IMR-90 (cell line): ENCODE measurements at regions not wholly inside any gene's neighbourhood (a gene's known extent, or its start where the extent isn't known, plus 50 kb on each side); places are given as distances from the start of the nearest gene placed in this dataset.

Experiments used
- ATAC-seq: fragments of 200-7000 bp; cut with Tn5 transposase; 2 replicates; pipeline ENCODE4 v1.9.1; 2020; ENCODE audit warnings: low read depth, mild to moderate bottlenecking, moderate library complexity
- BruUV-seq: library from RNA; stranded (reverse); fragments of 400-500 nt; replicated peaks from 2 replicates; lab custom pipeline; 2021; lab: Mats Ljungman, UMichigan
- CTCF ChIA-PET: fragments of 300-600 bp; formaldehyde crosslinking; extraction: SDS; loops from one replicate; lab custom pipeline; 2021; ENCODE audit warnings: antibody characterized with exemption; lab: Yijun Ruan, JAX
- POLR2A ChIA-PET: fragments of 300-600 bp; sonication (Branson Sonifier 250); formaldehyde crosslinking; loops from one replicate; lab custom pipeline; 2022; ENCODE audit warnings: antibody characterized with exemption; ENCODE audit not compliant: unreplicated experiment; lab: Charles Lee
- DNase-seq: peaks from one replicate; pipeline ENCODE4 v3.0.0; 2013
- H2AFZ ChIP-seq: replicated peaks from 2 replicates; pipeline ENCODE3; 2013; ENCODE audit warnings: low read length, mild to moderate bottlenecking; ENCODE audit not compliant: poor library complexity
- H2AK5ac ChIP-seq: 2 replicates; pipeline ENCODE4 v1.6.1; 2013; ENCODE audit warnings: low read depth, low read length, inconsistent platforms
- H2AK9ac ChIP-seq: replicated peaks from 2 replicates; pipeline ENCODE3; 2013; ENCODE audit warnings: mild to moderate bottlenecking, low read depth, low read length, moderate library complexity; ENCODE audit not compliant: poor library complexity
- H2BK120ac ChIP-seq: 2 replicates; pipeline ENCODE4 v1.6.1; 2013; ENCODE audit warnings: low read depth, low read length, inconsistent platforms
- H2BK15ac ChIP-seq: 3 replicates; pipeline ENCODE4 v1.6.1; 2013; ENCODE audit warnings: low read depth, low read length, inconsistent platforms
- H2BK20ac ChIP-seq: 2 replicates; pipeline ENCODE4 v1.6.1; 2013; ENCODE audit warnings: low read depth, mild to moderate bottlenecking, inconsistent platforms, low read length, moderate library complexity
- H2BK5ac ChIP-seq: 2 replicates; pipeline ENCODE4 v1.6.1; 2013; ENCODE audit warnings: mild to moderate bottlenecking, low read depth, low read length, inconsistent platforms; ENCODE audit not compliant: poor library complexity, severe bottlenecking
- H3K14ac ChIP-seq: replicated peaks from 2 replicates; pipeline ENCODE4 v1.6.1; 2013; ENCODE audit warnings: low read depth, low read length, inconsistent platforms
- H3K18ac ChIP-seq: 2 replicates; pipeline ENCODE4 v1.6.1; 2013; ENCODE audit warnings: low read depth, low read length, control low read depth
- H3K23ac ChIP-seq: 2 replicates; pipeline ENCODE4 v1.6.1; 2013; ENCODE audit warnings: low read depth, low read length, inconsistent platforms
- H3K27ac ChIP-seq: 2 replicates; pipeline ENCODE4 v1.5.1; 2013; ENCODE audit warnings: mild to moderate bottlenecking, control low read depth, low read length; ENCODE audit not compliant: insufficient read depth
- H3K27me3 ChIP-seq: 2 replicates; pipeline ENCODE4 v1.6.1; 2013; ENCODE audit warnings: low read length; ENCODE audit not compliant: control insufficient read depth, insufficient read depth
- H3K36me3 ChIP-seq: 2 replicates; pipeline ENCODE4 v1.6.1; 2013; ENCODE audit warnings: low read length, mixed read lengths; ENCODE audit not compliant: control insufficient read depth, insufficient read depth
- H3K4ac ChIP-seq: 2 replicates; pipeline ENCODE4 v1.6.1; 2013; ENCODE audit warnings: low read depth, low read length, inconsistent platforms
- H3K4me1 ChIP-seq: 2 replicates; pipeline ENCODE4 v1.6.1; 2013; ENCODE audit warnings: low read length, mixed read lengths; ENCODE audit not compliant: control insufficient read depth, insufficient read depth
- H3K4me2 ChIP-seq: 2 replicates; pipeline ENCODE4 v1.6.1; 2013; ENCODE audit warnings: low read depth, mild to moderate bottlenecking, control low read depth, low read length, moderate library complexity
- H3K4me3 ChIP-seq: 2 replicates; pipeline ENCODE4 v1.5.1; 2013; ENCODE audit warnings: low read depth, mild to moderate bottlenecking, control low read depth, low read length, moderate library complexity; ENCODE audit not compliant: insufficient read depth
- H3K56ac ChIP-seq: 2 replicates; pipeline ENCODE4 v1.6.1; 2013; ENCODE audit warnings: low read length, inconsistent platforms; ENCODE audit not compliant: insufficient read depth; ENCODE audit errors: extremely low read depth
- H3K79me1 ChIP-seq, 2 experiments: 2 replicates each; pipeline ENCODE4 v1.6.1; 2013; ENCODE audit warnings: low read length in 2 of 2, inconsistent platforms in 1 of 2, low read depth in 1 of 2
- H3K9ac ChIP-seq: 2 replicates; pipeline ENCODE4 v1.6.1; 2013; ENCODE audit warnings: low read depth, low read length, control low read depth
- H3K9me1 ChIP-seq: 2 replicates; pipeline ENCODE4 v1.6.1; 2013; ENCODE audit warnings: low read length, inconsistent platforms; ENCODE audit not compliant: insufficient read depth
- H3K9me3 ChIP-seq: 2 replicates; pipeline ENCODE4 v1.6.1; 2013; ENCODE audit warnings: low read length; ENCODE audit not compliant: control insufficient read depth, insufficient read depth
- H4K20me1 ChIP-seq: 2 replicates; pipeline ENCODE4 v1.6.1; 2013; ENCODE audit warnings: low read length, inconsistent platforms; ENCODE audit not compliant: insufficient read depth
- H4K5ac ChIP-seq: 2 replicates; pipeline ENCODE4 v1.6.1; 2013; ENCODE audit warnings: mild to moderate bottlenecking, low read depth, low read length, control low read depth
- H4K8ac ChIP-seq, 2 experiments: 2 replicates each; pipeline ENCODE4 v1.6.1; 2013; ENCODE audit warnings: low read depth in 2 of 2, low read length in 2 of 2, control low read depth in 1 of 2, inconsistent platforms in 1 of 2
- H4K91ac ChIP-seq: 2 replicates; pipeline ENCODE4 v1.6.1; 2013; ENCODE audit warnings: low read depth, low read length, inconsistent platforms; ENCODE audit not compliant: insufficient read depth
- CTCF ChIP-seq: conservative IDR thresholded peaks from 2 replicates; pipeline ENCODE4 v1.5.1; 2012; ENCODE audit warnings: mild to moderate bottlenecking, low read depth, low read length, improper control_type of control experiment
- FOS ChIP-seq: fragments of 150-350 bp; IDR thresholded peaks from 2 replicates; pipeline ENCODE4 v1.6.1; 2016; ENCODE audit warnings: low read depth, low read length
- MXI1 ChIP-seq: IDR thresholded peaks from 2 replicates; pipeline ENCODE4 v1.6.1; 2012; ENCODE audit warnings: low read depth, mild to moderate bottlenecking, low read length, moderate library complexity, borderline replicate concordance
- POLR2A ChIP-seq: IDR thresholded peaks from 2 replicates; pipeline ENCODE4 v1.6.1; 2012; ENCODE audit warnings: mild to moderate bottlenecking, low read depth, low read length
- RAD21 ChIP-seq: IDR thresholded peaks from 2 replicates; pipeline ENCODE4 v1.6.1; 2012; ENCODE audit warnings: low read length, improper control_type of control experiment
- RCOR1 ChIP-seq: IDR thresholded peaks from 2 replicates; pipeline ENCODE4 v1.6.1; 2012; ENCODE audit warnings: mild to moderate bottlenecking, low read length, improper control_type of control experiment; ENCODE audit not compliant: insufficient replicate concordance
- SMC3 ChIP-seq: fragments of 150-350 bp; IDR thresholded peaks from 2 replicates; pipeline ENCODE4 v1.6.1; 2016; ENCODE audit warnings: low read depth, mild to moderate bottlenecking, antibody characterized with exemption, low read length, moderate library complexity
- USF2 ChIP-seq: fragments of 150-350 bp; IDR thresholded peaks from 2 replicates; pipeline ENCODE4 v1.6.1; 2017; ENCODE audit warnings: mild to moderate bottlenecking, antibody characterized with exemption, low read length, low read depth
- WGBS, 2 experiments: methylation state at CpG; one replicate each; pipeline versions ENCODE4 v1.1.5 to v1.1.7; 2013; ENCODE audit warnings: missing lambda C conversion rate in 2 of 2; ENCODE audit not compliant: insufficient read length in 1 of 2; ENCODE audit errors: extremely low coverage in 2 of 2; 5-methylcytosine and 5-hydroxymethylcytosine counted together
- dilution Hi-C: fragments of 300-500 bp; cut with HindIII; formaldehyde crosslinking; loops from one replicate; pipeline ENCODE4 v1.14.3; 2018; ENCODE audit warnings: low sequenced_read_pairs; ENCODE audit not compliant: unreplicated experiment
- in situ Hi-C: fragments of 300-500 bp; cut with MboI; formaldehyde crosslinking; loops from 3 replicates; pipeline ENCODE4 v1.14.3; 2019; ENCODE audit warnings: low sequenced_read_pairs, inconsistent platforms, mixed read lengths
- intact Hi-C: fragments of 100-400 bp; cut with micrococcal nuclease; formaldehyde crosslinking; loops from 2 replicates; pipeline ENCODE4 v1.10.0; 2022

GRCh38 chr3:117149584-117149983 is 440.0 kb downstream of the TUSC7 start:
- H3K4me3 ChIP-seq = no peak overlapping the region
- CTCF ChIA-PET = no interaction called here
- H2BK5ac ChIP-seq = no peak overlapping the region
- no peak overlapping the region for H3K4me2 ChIP-seq
- no peak overlapping the region for H3K56ac ChIP-seq
- DNase-seq (no peak), ATAC-seq (no peak)
- H4K8ac ChIP-seq = no peak overlapping the region
- no peaks in the 10 kb centered on the region for H3K36me3 ChIP-seq
- no peak overlapping the region for H2AFZ ChIP-seq
- H2BK120ac ChIP-seq = no peak overlapping the region
- no peaks in the 10 kb centered on the region for H3K27me3 ChIP-seq
- in situ Hi-C loops (no loop called here), intact Hi-C loops (no loop called here), dilution Hi-C loops (no loop called here)
- no peaks in the 10 kb centered on the region for H4K20me1 ChIP-seq
- H3K23ac ChIP-seq = no peak overlapping the region
- H3K4ac ChIP-seq = no peak overlapping the region
- H2BK15ac ChIP-seq = no peak overlapping the region
- no peaks in the 10 kb centered on the region for H3K9me1 ChIP-seq
- TF ChIP-seq USF2 = no peak
- TF ChIP-seq RAD21 = no peak
- no peak for TF ChIP-seq CTCF
- TF ChIP-seq SMC3 = no peak
- TF ChIP-seq MXI1 = no peak
- no peak for TF ChIP-seq FOS
- no peak for TF ChIP-seq RCOR1
- no peak for TF ChIP-seq POLR2A
- BruUV-seq = no TSS peak
- H4K91ac ChIP-seq = no peak overlapping the region
- no peak overlapping the region for H2AK9ac ChIP-seq
- no peak overlapping the region for H3K18ac ChIP-seq
- no CpG with 5 or more reads among the region's 2 CpGs for WGBS, 2 experiments
- no peak overlapping the region for H2BK20ac ChIP-seq
- no peak overlapping the region for H3K27ac ChIP-seq
- H3K79me1 ChIP-seq = no peaks in the 10 kb centered on the region
- no peaks in the 10 kb centered on the region for H3K9me3 ChIP-seq
- H4K5ac ChIP-seq = no peak overlapping the region
- H3K4me1 ChIP-seq = peaks cover 2% of the 10 kb centered on the region; the same call in 1 of the 2 replicates
- no peak overlapping the region for H3K14ac ChIP-seq
- H3K9ac ChIP-seq = no peak overlapping the region
- POLR2A ChIA-PET = no interaction called here
- H2AK5ac ChIP-seq = no peak overlapping the region
